KMS-11 (cell line): ENCODE measurements at regions not wholly inside any gene's neighbourhood (a gene's known extent, or its start where the extent isn't known, plus 50 kb on each side); places are given as distances from the start of the nearest gene placed in this dataset.
"Not testable (repeated sequence)": the region's sequence is repeated elsewhere in the genome, so short reads cannot be mapped to it uniquely, and the experiment has no call there.

Source experiments
- H2AFZ ChIP-seq: fragments of 200-600 bp; sonication (generic); 2 replicates; pipeline ENCODE4 v1.6.1; 2016; ENCODE audit warnings: antibody characterized with exemption, mixed run types, low read depth
- H3K27ac ChIP-seq: fragments of 200-600 bp; sonication (generic); 2 replicates; pipeline ENCODE4 v1.6.1; 2016; ENCODE audit warnings: mild to moderate bottlenecking, mixed run types
- H3K27me3 ChIP-seq: fragments of 200-600 bp; sonication (generic); 2 replicates; pipeline ENCODE4 v1.6.1; 2017; ENCODE audit warnings: mild to moderate bottlenecking, low read depth, mixed run types, moderate library complexity; ENCODE audit not compliant: insufficient read depth
- H3K36me3 ChIP-seq: fragments of 200-600 bp; sonication (generic); 2 replicates; pipeline ENCODE4 v1.6.1; 2017; ENCODE audit warnings: mild to moderate bottlenecking, mixed run types; ENCODE audit not compliant: insufficient read depth
- H3K4me1 ChIP-seq: fragments of 200-600 bp; sonication (generic); 2 replicates; pipeline ENCODE4 v1.6.1; 2016; ENCODE audit warnings: mild to moderate bottlenecking, low read depth, mixed run types; ENCODE audit not compliant: poor library complexity, severe bottlenecking
- H3K4me2 ChIP-seq: fragments of 200-600 bp; sonication (generic); 2 replicates; pipeline ENCODE4 v1.7.0; 2016; ENCODE audit warnings: mild to moderate bottlenecking, mixed run types
- H3K4me3 ChIP-seq: fragments of 200-600 bp; sonication (generic); IDR thresholded peaks from 2 replicates; pipeline ENCODE4 v1.6.1; 2017; ENCODE audit warnings: low read depth, low read length, mixed read lengths; ENCODE audit not compliant: insufficient read depth
- H3K79me2 ChIP-seq: fragments of 200-600 bp; sonication (generic); 2 replicates; pipeline ENCODE4 v1.6.1; 2016; ENCODE audit warnings: low read depth, mixed run types; ENCODE audit not compliant: insufficient read depth
- H3K9ac ChIP-seq: fragments of 200-600 bp; sonication (generic); 2 replicates; pipeline ENCODE4 v1.6.1; 2016; ENCODE audit warnings: mild to moderate bottlenecking, mixed run types
- H4K20me1 ChIP-seq: fragments of 200-600 bp; sonication (generic); 2 replicates; pipeline ENCODE4 v1.6.1; 2016; ENCODE audit warnings: mild to moderate bottlenecking, mixed run types; ENCODE audit not compliant: insufficient read depth
- TF ChIP-seq, protein P1 (sequence below): fragments of 200-600 bp; sonication (generic); conservative IDR thresholded peaks from 2 replicates; pipeline ENCODE4 v1.6.1; 2017; ENCODE audit warnings: low read depth, mild to moderate bottlenecking, antibody characterized with exemption, low read length, moderate library complexity, mixed read lengths

DNA sequence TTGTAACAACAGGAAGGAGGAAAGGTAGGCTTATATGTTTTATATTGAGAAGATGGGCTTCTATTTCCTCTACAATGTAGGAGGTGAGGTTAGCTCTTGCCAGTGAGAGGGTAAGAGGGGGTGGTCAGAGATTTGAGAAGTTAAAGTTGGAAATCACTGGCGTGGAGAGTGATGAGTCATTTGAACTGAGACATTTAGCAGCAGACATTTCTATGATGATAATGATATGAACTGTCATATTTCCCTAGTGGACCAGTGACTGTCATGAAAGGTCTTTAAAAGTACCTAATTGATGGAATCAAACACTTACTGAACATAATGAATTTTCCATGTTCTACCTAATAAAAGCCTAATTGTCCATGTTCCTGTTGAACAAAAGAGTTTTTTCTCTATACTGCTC, 126.1 kb downstream of the FAM161A start:
- Histone ChIP-seq H2AFZ (no peak overlapping the region), H3K4me1 (no peaks in the 10 kb centered on the region), H3K79me2 (no peaks in the 10 kb centered on the region), H3K4me2 (no peak overlapping the region), H3K9ac (no peak overlapping the region), H3K36me3 (no peaks in the 10 kb centered on the region), H3K4me3 (no peak overlapping the region), H4K20me1 (no peaks in the 10 kb centered on the region), H3K27me3 (no peaks in the 10 kb centered on the region), H3K27ac (no peak overlapping the region)
- TF ChIP-seq, protein P1, sequence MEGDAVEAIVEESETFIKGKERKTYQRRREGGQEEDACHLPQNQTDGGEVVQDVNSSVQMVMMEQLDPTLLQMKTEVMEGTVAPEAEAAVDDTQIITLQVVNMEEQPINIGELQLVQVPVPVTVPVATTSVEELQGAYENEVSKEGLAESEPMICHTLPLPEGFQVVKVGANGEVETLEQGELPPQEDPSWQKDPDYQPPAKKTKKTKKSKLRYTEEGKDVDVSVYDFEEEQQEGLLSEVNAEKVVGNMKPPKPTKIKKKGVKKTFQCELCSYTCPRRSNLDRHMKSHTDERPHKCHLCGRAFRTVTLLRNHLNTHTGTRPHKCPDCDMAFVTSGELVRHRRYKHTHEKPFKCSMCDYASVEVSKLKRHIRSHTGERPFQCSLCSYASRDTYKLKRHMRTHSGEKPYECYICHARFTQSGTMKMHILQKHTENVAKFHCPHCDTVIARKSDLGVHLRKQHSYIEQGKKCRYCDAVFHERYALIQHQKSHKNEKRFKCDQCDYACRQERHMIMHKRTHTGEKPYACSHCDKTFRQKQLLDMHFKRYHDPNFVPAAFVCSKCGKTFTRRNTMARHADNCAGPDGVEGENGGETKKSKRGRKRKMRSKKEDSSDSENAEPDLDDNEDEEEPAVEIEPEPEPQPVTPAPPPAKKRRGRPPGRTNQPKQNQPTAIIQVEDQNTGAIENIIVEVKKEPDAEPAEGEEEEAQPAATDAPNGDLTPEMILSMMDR = no peak

GRCh38 chr2:61726456-61727209, 127.2 kb downstream of the FAM161A start:
- H3K9ac ChIP-seq = no peak overlapping the region
- H4K20me1 ChIP-seq = no peaks in the 10 kb centered on the region
- H3K36me3 ChIP-seq = no peaks in the 10 kb centered on the region
- no peaks in the 10 kb centered on the region for H3K27me3 ChIP-seq
- no peaks in the 10 kb centered on the region for H3K4me1 ChIP-seq
- no peak overlapping the region for H3K4me2 ChIP-seq
- no peak overlapping the region for H3K4me3 ChIP-seq
- TF ChIP-seq, protein P1 = no peak
- no peak overlapping the region for H3K27ac ChIP-seq
- H3K79me2 ChIP-seq = no peaks in the 10 kb centered on the region
- no peak overlapping the region for H2AFZ ChIP-seq

DNA sequence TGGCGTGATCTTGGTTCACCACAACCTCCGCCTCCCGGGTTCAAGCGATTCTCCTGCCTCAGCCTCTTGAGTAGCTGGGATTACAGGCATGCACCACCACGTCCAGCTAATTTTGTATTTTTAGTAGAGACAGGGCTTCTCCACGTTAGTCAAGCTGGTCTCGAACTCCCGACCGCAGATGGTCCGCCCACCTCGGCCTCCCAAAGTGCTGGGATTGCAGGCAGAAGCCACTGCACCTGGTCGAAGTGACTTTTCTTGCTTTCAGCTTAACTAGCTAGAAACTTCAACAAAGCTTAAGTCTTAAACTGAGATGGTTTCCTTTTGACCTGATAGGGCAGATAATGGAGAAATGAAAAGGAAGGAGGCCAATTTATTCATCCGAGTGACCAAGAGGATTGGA, 130.5 kb downstream of the FAM161A start:
- not testable (repeated sequence) for H4K20me1 ChIP-seq, H3K9ac ChIP-seq, H3K27me3 ChIP-seq, H3K4me1 ChIP-seq, H3K27ac ChIP-seq, H3K36me3 ChIP-seq, H3K4me2 ChIP-seq, H2AFZ ChIP-seq, H3K4me3 ChIP-seq, H3K79me2 ChIP-seq

GRCh38 chr2:61722800-61723199, 131.1 kb downstream of the FAM161A start:
- no peaks in the 10 kb centered on the region for H4K20me1 ChIP-seq
- no peak overlapping the region for H3K4me2 ChIP-seq
- H3K4me1 ChIP-seq = no peaks in the 10 kb centered on the region
- no peaks in the 10 kb centered on the region for H3K79me2 ChIP-seq
- TF ChIP-seq, protein P1 = no peak
- no peak overlapping the region for H3K27ac ChIP-seq
- H2AFZ ChIP-seq = no peak overlapping the region
- no peaks in the 10 kb centered on the region for H3K36me3 ChIP-seq
- H3K9ac ChIP-seq = no peak overlapping the region
- no peaks in the 10 kb centered on the region for H3K27me3 ChIP-seq
- H3K4me3 ChIP-seq = no peak overlapping the region

GRCh38 chr2:61722318-61722717, 131.5 kb downstream of the FAM161A start:
- H3K9ac ChIP-seq = no peak overlapping the region
- H4K20me1 ChIP-seq = no peaks in the 10 kb centered on the region
- H3K4me2 ChIP-seq = no peak overlapping the region
- H3K36me3 ChIP-seq = no peaks in the 10 kb centered on the region
- no peak overlapping the region for H2AFZ ChIP-seq
- no peak overlapping the region for H3K4me3 ChIP-seq
- TF ChIP-seq, protein P1 = no peak
- no peaks in the 10 kb centered on the region for H3K4me1 ChIP-seq
- H3K27ac ChIP-seq = no peak overlapping the region
- H3K79me2 ChIP-seq = no peaks in the 10 kb centered on the region
- H3K27me3 ChIP-seq = no peaks in the 10 kb centered on the region
